IMR-90 (cell line): ENCODE measurements at regions not wholly inside any gene's neighbourhood (a gene's known extent, or its start where the extent isn't known, plus 50 kb on each side); places are given as distances from the start of the nearest gene placed in this dataset.

ENCODE experiments used
- ATAC-seq: fragments of 200-7000 bp; cut with Tn5 transposase; 2 replicates; pipeline ENCODE4 v1.9.1; 2020; ENCODE audit warnings: low read depth, mild to moderate bottlenecking, moderate library complexity
- BruUV-seq: library from RNA; stranded (reverse); fragments of 400-500 nt; replicated peaks from 2 replicates; lab custom pipeline; 2021; lab: Mats Ljungman, UMichigan
- CTCF ChIA-PET: fragments of 300-600 bp; formaldehyde crosslinking; extraction: SDS; loops from one replicate; lab custom pipeline; 2021; ENCODE audit warnings: antibody characterized with exemption; lab: Yijun Ruan, JAX
- POLR2A ChIA-PET: fragments of 300-600 bp; sonication (Branson Sonifier 250); formaldehyde crosslinking; loops from one replicate; lab custom pipeline; 2022; ENCODE audit warnings: antibody characterized with exemption; ENCODE audit not compliant: unreplicated experiment; lab: Charles Lee
- DNase-seq: peaks from one replicate; pipeline ENCODE4 v3.0.0; 2013
- H2AFZ ChIP-seq: replicated peaks from 2 replicates; pipeline ENCODE3; 2013; ENCODE audit warnings: low read length, mild to moderate bottlenecking; ENCODE audit not compliant: poor library complexity
- H2AK5ac ChIP-seq: 2 replicates; pipeline ENCODE4 v1.6.1; 2013; ENCODE audit warnings: low read depth, low read length, inconsistent platforms
- H2AK9ac ChIP-seq: replicated peaks from 2 replicates; pipeline ENCODE3; 2013; ENCODE audit warnings: mild to moderate bottlenecking, low read depth, low read length, moderate library complexity; ENCODE audit not compliant: poor library complexity
- H2BK120ac ChIP-seq: 2 replicates; pipeline ENCODE4 v1.6.1; 2013; ENCODE audit warnings: low read depth, low read length, inconsistent platforms
- H2BK15ac ChIP-seq: 3 replicates; pipeline ENCODE4 v1.6.1; 2013; ENCODE audit warnings: low read depth, low read length, inconsistent platforms
- H2BK20ac ChIP-seq: 2 replicates; pipeline ENCODE4 v1.6.1; 2013; ENCODE audit warnings: low read depth, mild to moderate bottlenecking, inconsistent platforms, low read length, moderate library complexity
- H2BK5ac ChIP-seq: 2 replicates; pipeline ENCODE4 v1.6.1; 2013; ENCODE audit warnings: mild to moderate bottlenecking, low read depth, low read length, inconsistent platforms; ENCODE audit not compliant: poor library complexity, severe bottlenecking
- H3K14ac ChIP-seq: replicated peaks from 2 replicates; pipeline ENCODE4 v1.6.1; 2013; ENCODE audit warnings: low read depth, low read length, inconsistent platforms
- H3K18ac ChIP-seq: 2 replicates; pipeline ENCODE4 v1.6.1; 2013; ENCODE audit warnings: low read depth, low read length, control low read depth
- H3K23ac ChIP-seq: 2 replicates; pipeline ENCODE4 v1.6.1; 2013; ENCODE audit warnings: low read depth, low read length, inconsistent platforms
- H3K27ac ChIP-seq: 2 replicates; pipeline ENCODE4 v1.5.1; 2013; ENCODE audit warnings: mild to moderate bottlenecking, control low read depth, low read length; ENCODE audit not compliant: insufficient read depth
- H3K27me3 ChIP-seq: 2 replicates; pipeline ENCODE4 v1.6.1; 2013; ENCODE audit warnings: low read length; ENCODE audit not compliant: control insufficient read depth, insufficient read depth
- H3K36me3 ChIP-seq: 2 replicates; pipeline ENCODE4 v1.6.1; 2013; ENCODE audit warnings: low read length, mixed read lengths; ENCODE audit not compliant: control insufficient read depth, insufficient read depth
- H3K4ac ChIP-seq: 2 replicates; pipeline ENCODE4 v1.6.1; 2013; ENCODE audit warnings: low read depth, low read length, inconsistent platforms
- H3K4me1 ChIP-seq: 2 replicates; pipeline ENCODE4 v1.6.1; 2013; ENCODE audit warnings: low read length, mixed read lengths; ENCODE audit not compliant: control insufficient read depth, insufficient read depth
- H3K4me2 ChIP-seq: 2 replicates; pipeline ENCODE4 v1.6.1; 2013; ENCODE audit warnings: low read depth, mild to moderate bottlenecking, control low read depth, low read length, moderate library complexity
- H3K4me3 ChIP-seq: 2 replicates; pipeline ENCODE4 v1.5.1; 2013; ENCODE audit warnings: low read depth, mild to moderate bottlenecking, control low read depth, low read length, moderate library complexity; ENCODE audit not compliant: insufficient read depth
- H3K56ac ChIP-seq: 2 replicates; pipeline ENCODE4 v1.6.1; 2013; ENCODE audit warnings: low read length, inconsistent platforms; ENCODE audit not compliant: insufficient read depth; ENCODE audit errors: extremely low read depth
- H3K79me1 ChIP-seq, 2 experiments: 2 replicates each; pipeline ENCODE4 v1.6.1; 2013; ENCODE audit warnings: low read length in 2 of 2, inconsistent platforms in 1 of 2, low read depth in 1 of 2
- H3K9ac ChIP-seq: 2 replicates; pipeline ENCODE4 v1.6.1; 2013; ENCODE audit warnings: low read depth, low read length, control low read depth
- H3K9me1 ChIP-seq: 2 replicates; pipeline ENCODE4 v1.6.1; 2013; ENCODE audit warnings: low read length, inconsistent platforms; ENCODE audit not compliant: insufficient read depth
- H3K9me3 ChIP-seq: 2 replicates; pipeline ENCODE4 v1.6.1; 2013; ENCODE audit warnings: low read length; ENCODE audit not compliant: control insufficient read depth, insufficient read depth
- H4K20me1 ChIP-seq: 2 replicates; pipeline ENCODE4 v1.6.1; 2013; ENCODE audit warnings: low read length, inconsistent platforms; ENCODE audit not compliant: insufficient read depth
- H4K5ac ChIP-seq: 2 replicates; pipeline ENCODE4 v1.6.1; 2013; ENCODE audit warnings: mild to moderate bottlenecking, low read depth, low read length, control low read depth
- H4K8ac ChIP-seq, 2 experiments: 2 replicates each; pipeline ENCODE4 v1.6.1; 2013; ENCODE audit warnings: low read depth in 2 of 2, low read length in 2 of 2, control low read depth in 1 of 2, inconsistent platforms in 1 of 2
- H4K91ac ChIP-seq: 2 replicates; pipeline ENCODE4 v1.6.1; 2013; ENCODE audit warnings: low read depth, low read length, inconsistent platforms; ENCODE audit not compliant: insufficient read depth
- BHLHE40 ChIP-seq: fragments of 150-350 bp; IDR thresholded peaks from 2 replicates; pipeline ENCODE4 v1.6.1; 2016; ENCODE audit warnings: mild to moderate bottlenecking, low read depth, low read length
- CEBPB ChIP-seq: IDR thresholded peaks from 2 replicates; pipeline ENCODE4 v1.6.1; 2012; ENCODE audit warnings: low read depth, low read length, improper control_type of control experiment
- CHD1 ChIP-seq: IDR thresholded peaks from 2 replicates; pipeline ENCODE4 v1.6.1; 2012; ENCODE audit warnings: low read depth, low read length, improper control_type of control experiment
- FOS ChIP-seq: fragments of 150-350 bp; IDR thresholded peaks from 2 replicates; pipeline ENCODE4 v1.6.1; 2016; ENCODE audit warnings: low read depth, low read length
- MAFK ChIP-seq: IDR thresholded peaks from 2 replicates; pipeline ENCODE4 v1.6.1; 2012; ENCODE audit warnings: low read depth, low read length, improper control_type of control experiment
- MAZ ChIP-seq: IDR thresholded peaks from 2 replicates; pipeline ENCODE4 v1.6.1; 2012; ENCODE audit warnings: low read depth, mild to moderate bottlenecking, low read length, improper control_type of control experiment, moderate library complexity, borderline replicate concordance
- MXI1 ChIP-seq: IDR thresholded peaks from 2 replicates; pipeline ENCODE4 v1.6.1; 2012; ENCODE audit warnings: low read depth, mild to moderate bottlenecking, low read length, moderate library complexity, borderline replicate concordance
- NFE2L2 ChIP-seq: fragments of 150-350 bp; IDR thresholded peaks from 2 replicates; pipeline ENCODE4 v1.6.1; 2016; ENCODE audit warnings: low read depth, mild to moderate bottlenecking, low read length
- RAD21 ChIP-seq: IDR thresholded peaks from 2 replicates; pipeline ENCODE4 v1.6.1; 2012; ENCODE audit warnings: low read length, improper control_type of control experiment
- RCOR1 ChIP-seq: IDR thresholded peaks from 2 replicates; pipeline ENCODE4 v1.6.1; 2012; ENCODE audit warnings: mild to moderate bottlenecking, low read length, improper control_type of control experiment; ENCODE audit not compliant: insufficient replicate concordance
- RFX5 ChIP-seq: IDR thresholded peaks from 2 replicates; pipeline ENCODE4 v1.8.0; 2012; ENCODE audit warnings: low read depth, mild to moderate bottlenecking, low read length, moderate library complexity
- SMC3 ChIP-seq: fragments of 150-350 bp; IDR thresholded peaks from 2 replicates; pipeline ENCODE4 v1.6.1; 2016; ENCODE audit warnings: low read depth, mild to moderate bottlenecking, antibody characterized with exemption, low read length, moderate library complexity
- dilution Hi-C: fragments of 300-500 bp; cut with HindIII; formaldehyde crosslinking; loops from one replicate; pipeline ENCODE4 v1.14.3; 2018; ENCODE audit warnings: low sequenced_read_pairs; ENCODE audit not compliant: unreplicated experiment
- in situ Hi-C: fragments of 300-500 bp; cut with MboI; formaldehyde crosslinking; loops from 3 replicates; pipeline ENCODE4 v1.14.3; 2019; ENCODE audit warnings: low sequenced_read_pairs, inconsistent platforms, mixed read lengths
- intact Hi-C: fragments of 100-400 bp; cut with micrococcal nuclease; formaldehyde crosslinking; loops from 2 replicates; pipeline ENCODE4 v1.10.0; 2022
- TF ChIP-seq, protein P1 (sequence below): conservative IDR thresholded peaks from 2 replicates; pipeline ENCODE4 v1.5.1; 2012; ENCODE audit warnings: mild to moderate bottlenecking, low read depth, low read length, improper control_type of control experiment
- TF ChIP-seq, protein P2 (sequence below): fragments of 150-350 bp; IDR thresholded peaks from 2 replicates; pipeline ENCODE4 v1.6.1; 2016; ENCODE audit warnings: low read depth, mild to moderate bottlenecking, low read length, moderate library complexity, borderline replicate concordance
- TF ChIP-seq, protein P3 (sequence below): fragments of 150-350 bp; IDR thresholded peaks from 2 replicates; pipeline ENCODE4 v1.6.1; 2017; ENCODE audit warnings: mild to moderate bottlenecking, antibody characterized with exemption, low read length, low read depth

- H3K9ac ChIP-seq, result no peak overlapping the region
- no peak overlapping the region for H4K91ac ChIP-seq
- ATAC-seq, result no peak
- H3K4me1 ChIP-seq, result no peaks in the 10 kb centered on the region
- no peak overlapping the region for H3K4me2 ChIP-seq
- H3K9me3 ChIP-seq, result peaks cover 8% of the 10 kb centered on the region; the same call in 1 of the 2 replicates
- no peak overlapping the region for H3K18ac ChIP-seq
- H4K8ac ChIP-seq, result no peak overlapping the region
- no peaks in the 10 kb centered on the region for H3K9me1 ChIP-seq
- no peaks in the 10 kb centered on the region for H3K79me1 ChIP-seq
- no peak overlapping the region for H2AK5ac ChIP-seq
- in situ Hi-C loops, result no loop called here
- no peak overlapping the region for H2BK20ac ChIP-seq
- no peak overlapping the region for H3K27ac ChIP-seq
- BruUV-seq, result no TSS peak
- H2AFZ ChIP-seq, result no peak overlapping the region
- ChIA-PET POLR2A (no interaction called here), CTCF (no interaction called here)
- no peak overlapping the region for H2BK5ac ChIP-seq
- TF ChIP-seq NFE2L2, result no peak
- TF ChIP-seq, protein P1, sequence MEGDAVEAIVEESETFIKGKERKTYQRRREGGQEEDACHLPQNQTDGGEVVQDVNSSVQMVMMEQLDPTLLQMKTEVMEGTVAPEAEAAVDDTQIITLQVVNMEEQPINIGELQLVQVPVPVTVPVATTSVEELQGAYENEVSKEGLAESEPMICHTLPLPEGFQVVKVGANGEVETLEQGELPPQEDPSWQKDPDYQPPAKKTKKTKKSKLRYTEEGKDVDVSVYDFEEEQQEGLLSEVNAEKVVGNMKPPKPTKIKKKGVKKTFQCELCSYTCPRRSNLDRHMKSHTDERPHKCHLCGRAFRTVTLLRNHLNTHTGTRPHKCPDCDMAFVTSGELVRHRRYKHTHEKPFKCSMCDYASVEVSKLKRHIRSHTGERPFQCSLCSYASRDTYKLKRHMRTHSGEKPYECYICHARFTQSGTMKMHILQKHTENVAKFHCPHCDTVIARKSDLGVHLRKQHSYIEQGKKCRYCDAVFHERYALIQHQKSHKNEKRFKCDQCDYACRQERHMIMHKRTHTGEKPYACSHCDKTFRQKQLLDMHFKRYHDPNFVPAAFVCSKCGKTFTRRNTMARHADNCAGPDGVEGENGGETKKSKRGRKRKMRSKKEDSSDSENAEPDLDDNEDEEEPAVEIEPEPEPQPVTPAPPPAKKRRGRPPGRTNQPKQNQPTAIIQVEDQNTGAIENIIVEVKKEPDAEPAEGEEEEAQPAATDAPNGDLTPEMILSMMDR, result no peak
- TF ChIP-seq BHLHE40, result no peak
- TF ChIP-seq RCOR1, result no peak
- no peak for TF ChIP-seq MAZ
- TF ChIP-seq, protein P2, sequence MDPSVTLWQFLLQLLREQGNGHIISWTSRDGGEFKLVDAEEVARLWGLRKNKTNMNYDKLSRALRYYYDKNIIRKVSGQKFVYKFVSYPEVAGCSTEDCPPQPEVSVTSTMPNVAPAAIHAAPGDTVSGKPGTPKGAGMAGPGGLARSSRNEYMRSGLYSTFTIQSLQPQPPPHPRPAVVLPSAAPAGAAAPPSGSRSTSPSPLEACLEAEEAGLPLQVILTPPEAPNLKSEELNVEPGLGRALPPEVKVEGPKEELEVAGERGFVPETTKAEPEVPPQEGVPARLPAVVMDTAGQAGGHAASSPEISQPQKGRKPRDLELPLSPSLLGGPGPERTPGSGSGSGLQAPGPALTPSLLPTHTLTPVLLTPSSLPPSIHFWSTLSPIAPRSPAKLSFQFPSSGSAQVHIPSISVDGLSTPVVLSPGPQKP, result no peak
- TF ChIP-seq, protein P3, sequence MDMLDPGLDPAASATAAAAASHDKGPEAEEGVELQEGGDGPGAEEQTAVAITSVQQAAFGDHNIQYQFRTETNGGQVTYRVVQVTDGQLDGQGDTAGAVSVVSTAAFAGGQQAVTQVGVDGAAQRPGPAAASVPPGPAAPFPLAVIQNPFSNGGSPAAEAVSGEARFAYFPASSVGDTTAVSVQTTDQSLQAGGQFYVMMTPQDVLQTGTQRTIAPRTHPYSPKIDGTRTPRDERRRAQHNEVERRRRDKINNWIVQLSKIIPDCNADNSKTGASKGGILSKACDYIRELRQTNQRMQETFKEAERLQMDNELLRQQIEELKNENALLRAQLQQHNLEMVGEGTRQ, result no peak
- TF ChIP-seq RFX5, result no peak
- TF ChIP-seq SMC3, result no peak
- no peak for TF ChIP-seq FOS
- no peak for TF ChIP-seq MAFK
- no peak for TF ChIP-seq CHD1
- TF ChIP-seq RAD21, result no peak
- TF ChIP-seq MXI1, result no peak
- no peak for TF ChIP-seq CEBPB
- no peaks in the 10 kb centered on the region for H3K27me3 ChIP-seq
- H3K4ac ChIP-seq, result no peak overlapping the region
- no peak overlapping the region for H4K5ac ChIP-seq
- no peak for DNase-seq
- no peak overlapping the region for H2BK120ac ChIP-seq
- H2BK15ac ChIP-seq, result no peak overlapping the region
- no peak overlapping the region for H3K14ac ChIP-seq
- H2AK9ac ChIP-seq, result no peak overlapping the region
- H3K56ac ChIP-seq, result no peak overlapping the region
- intact Hi-C loops, result no loop called here
- no peak overlapping the region for H3K23ac ChIP-seq
- H3K4me3 ChIP-seq, result no peak overlapping the region
- no peaks in the 10 kb centered on the region for H4K20me1 ChIP-seq
- H3K36me3 ChIP-seq, result no peaks in the 10 kb centered on the region
- dilution Hi-C loops, result no loop called here
These were observed 157.8 kb upstream of the AADAT start for GRCh38 chr4:170247596-170247995.
